GM12878 (cell line): ENCODE measurements at regions not wholly inside any gene's neighbourhood (a gene's known extent, or its start where the extent isn't known, plus 50 kb on each side); places are given as distances from the start of the nearest gene placed in this dataset.

Experiments
- ATAC-seq: fragments of 200-7000 bp; cut with Tn5 transposase; 3 replicates; pipeline ENCODE4 v1.9.1; 2020; ENCODE audit warnings: mild to moderate bottlenecking, moderate library complexity
- BruUV-seq: library from RNA; stranded (reverse); fragments of 400-500 nt; replicated peaks from 2 replicates; lab custom pipeline; 2021; lab: Mats Ljungman, UMichigan
- CTCF ChIA-PET: fragments of 300-600 bp; sonication (Branson Sonifier 250); formaldehyde crosslinking; extraction: SDS; loops from one replicate; lab custom pipeline; 2021; ENCODE audit warnings: inconsistent platforms; lab: Yijun Ruan, JAX
- POLR2A ChIA-PET: fragments of 350-600 bp; formaldehyde crosslinking; extraction: SDS; loops from one replicate; lab custom pipeline; 2021; ENCODE audit warnings: inconsistent platforms; lab: Charles Lee
- RAD21 ChIA-PET: fragments of 300-600 bp; sonication (Branson Sonifier 250); formaldehyde crosslinking; loops from one replicate; lab custom pipeline; 2023; ENCODE audit warnings: antibody characterized with exemption; ENCODE audit not compliant: unreplicated experiment; lab: Charles Lee
- SMC1A ChIA-PET: fragments of 300-600 bp; sonication (Branson Sonifier 250); formaldehyde crosslinking; loops from one replicate; lab custom pipeline; 2023; ENCODE audit not compliant: unreplicated experiment, uncharacterized antibody; lab: Charles Lee
- DNase-seq: peaks from one replicate; pipeline ENCODE4 v3.0.0-alpha.2; 2011; ENCODE audit warnings: low read depth, low spot score
- FAIRE-seq: peaks from 3 replicates; lab custom pipeline; 2011; peaks lifted over from hg19 to GRCh38; lab: Jason Lieb, UNC
- H2AFZ ChIP-seq: 2 replicates; pipeline ENCODE4 v1.6.0; 2011; ENCODE audit warnings: low read depth, low read length, control low read depth; ENCODE audit not compliant: control insufficient read depth
- H3K27ac ChIP-seq: 2 replicates; pipeline ENCODE4 v1.5.1; 2011; ENCODE audit warnings: control low read depth; ENCODE audit not compliant: control insufficient read depth, insufficient read depth
- H3K27me3 ChIP-seq, 2 experiments: replicated peaks in 1 of 2; 2 replicates each; pipeline versions ENCODE4 v1.6.0 to v1.6.1; 2011; ENCODE audit warnings: low read length in 1 of 2; ENCODE audit not compliant: control insufficient read depth in 2 of 2, insufficient read depth in 2 of 2
- H3K36me3 ChIP-seq, 2 experiments: 2 replicates each; pipeline ENCODE4 v1.5.1; 2011; ENCODE audit warnings: low read length in 1 of 2; ENCODE audit not compliant: control insufficient read depth in 2 of 2, insufficient read depth in 2 of 2
- H3K4me1 ChIP-seq: 2 replicates; pipeline ENCODE4 v1.6.1; 2011; ENCODE audit warnings: mild to moderate bottlenecking, low read length, moderate library complexity, mixed read lengths; ENCODE audit not compliant: control insufficient read depth, insufficient read depth
- H3K4me2 ChIP-seq: 2 replicates; pipeline ENCODE4 v1.6.0; 2011; ENCODE audit warnings: control low read depth; ENCODE audit not compliant: control insufficient read depth, insufficient read depth
- H3K4me3 ChIP-seq: fragments of 200-600 bp; sonication (generic); 2 replicates; pipeline ENCODE4 v1.5.1; 2016
- H3K79me2 ChIP-seq: 2 replicates; pipeline ENCODE4 v1.6.0; 2011; ENCODE audit warnings: low read length; ENCODE audit not compliant: control insufficient read depth, insufficient read depth
- H3K9ac ChIP-seq: 2 replicates; pipeline ENCODE4 v1.8.0; 2011; ENCODE audit warnings: low read length, control low read depth, mixed read lengths; ENCODE audit not compliant: control insufficient read depth, insufficient read depth
- H3K9me3 ChIP-seq: replicated peaks from 3 replicates; pipeline ENCODE4 v1.5.1; 2011; ENCODE audit warnings: mild to moderate bottlenecking, low read length; ENCODE audit not compliant: control insufficient read depth, insufficient read depth
- H4K20me1 ChIP-seq: 2 replicates; pipeline ENCODE4 v1.6.0; 2011; ENCODE audit not compliant: control insufficient read depth, insufficient read depth
- BHLHE40 ChIP-seq, 2 experiments: fragments of 450-650 bp in 1 of 2; IDR thresholded peaks; 2 replicates each; pipeline ENCODE4 v1.6.1; 2011 to 2017; ENCODE audit warnings: low read depth in 2 of 2, borderline replicate concordance in 1 of 2, improper control_type of control experiment in 1 of 2, low read length in 1 of 2, mild to moderate bottlenecking in 1 of 2
- BMI1 ChIP-seq: fragments of 450-650 bp; IDR thresholded peaks from 2 replicates; pipeline ENCODE4 v1.6.1; 2016; ENCODE audit warnings: mild to moderate bottlenecking, moderate library complexity, borderline replicate concordance
- CHD4 ChIP-seq: fragments of 200-600 bp; sonication (generic); IDR thresholded peaks from 2 replicates; pipeline ENCODE4 v1.6.1; 2016; ENCODE audit warnings: mild to moderate bottlenecking
- EED ChIP-seq: sonication (generic); IDR thresholded peaks from 2 replicates; pipeline ENCODE4 v1.6.1; 2016; ENCODE audit warnings: antibody characterized with exemption, low read depth
- EGR1 ChIP-seq, 2 experiments: IDR thresholded peaks; 1 replicate in 1 of 2; 2 replicates in 1 of 2; pipeline ENCODE4 v1.6.1; 2011 to 2012; ENCODE audit warnings: low read depth in 2 of 2, low read length in 2 of 2, borderline replicate concordance in 1 of 2, mild to moderate bottlenecking in 1 of 2, moderate library complexity in 1 of 2
- FOXK2 ChIP-seq: fragments of 450-650 bp; IDR thresholded peaks from 2 replicates; pipeline ENCODE4 v1.6.1; 2017; ENCODE audit warnings: mild to moderate bottlenecking, moderate library complexity
- IRF3 ChIP-seq: fragments of 450-650 bp; IDR thresholded peaks from 2 replicates; pipeline ENCODE4 v1.6.1; 2014; ENCODE audit warnings: mild to moderate bottlenecking
- IRF4 ChIP-seq: IDR thresholded peaks from 2 replicates; pipeline ENCODE4 v1.6.1; 2011; ENCODE audit warnings: low read depth, low read length
- LARP7 ChIP-seq: fragments of 450-650 bp; IDR thresholded peaks from 2 replicates; pipeline ENCODE4 v1.6.1; 2017; ENCODE audit warnings: mild to moderate bottlenecking
- MAX ChIP-seq: IDR thresholded peaks from 2 replicates; pipeline ENCODE4 v1.6.1; 2012; ENCODE audit warnings: low read depth, low read length, improper control_type of control experiment
- MYB ChIP-seq: fragments of 150-350 bp; IDR thresholded peaks from 2 replicates; pipeline ENCODE4 v1.6.1; 2014; ENCODE audit warnings: mild to moderate bottlenecking, low read depth, low read length, borderline replicate concordance
- NFIC ChIP-seq: IDR thresholded peaks from 2 replicates; pipeline ENCODE4 v1.6.1; 2012; ENCODE audit warnings: low read depth, mild to moderate bottlenecking, inconsistent platforms, low read length, moderate library complexity
- POLR2A ChIP-seq: IDR thresholded peaks from 2 replicates; pipeline ENCODE4 v1.6.1; 2011; ENCODE audit warnings: low read depth, mild to moderate bottlenecking, low read length
- SP1 ChIP-seq: IDR thresholded peaks from one replicate; pipeline ENCODE4 v1.6.1; 2011; ENCODE audit warnings: low read depth, low read length
- STAT1 ChIP-seq: fragments of 450-650 bp; conservative IDR thresholded peaks from 2 replicates; pipeline ENCODE4 v1.6.1; 2014; ENCODE audit warnings: antibody characterized with exemption, mild to moderate bottlenecking
- TCF7 ChIP-seq: IDR thresholded peaks from 2 replicates; pipeline ENCODE4 v1.6.1; 2014; ENCODE audit warnings: antibody characterized with exemption, borderline replicate concordance
- WGBS: methylation state at CpG from one replicate; pipeline ENCODE4 v1.1.6; 2016; ENCODE audit warnings: low lambda C conversion rate; ENCODE audit not compliant: insufficient replicate concordance, insufficient coverage; ENCODE audit errors: missing lambda C conversion rate; 5-methylcytosine and 5-hydroxymethylcytosine counted together
- in situ Hi-C: fragments of 300-500 bp; cut with MboI; formaldehyde crosslinking; loops from 9 replicates; pipeline ENCODE4 v1.14.3; 2018; ENCODE audit warnings: mixed read lengths
- intact Hi-C: fragments of 100-400 bp; cut with micrococcal nuclease; formaldehyde crosslinking; loops from one replicate; pipeline ENCODE4 v1.14.2; 2022; ENCODE audit not compliant: unreplicated experiment
- TF ChIP-seq, protein P1 (sequence below): IDR thresholded peaks from 2 replicates; pipeline ENCODE4 v1.6.1; 2012; ENCODE audit warnings: low read length, inconsistent platforms
- TF ChIP-seq, protein P2 (sequence below): IDR thresholded peaks from 2 replicates; pipeline ENCODE4 v1.6.1; 2011; ENCODE audit warnings: low read depth, mild to moderate bottlenecking, low read length, moderate library complexity, borderline replicate concordance; ENCODE audit errors: extremely low read depth

DNA sequence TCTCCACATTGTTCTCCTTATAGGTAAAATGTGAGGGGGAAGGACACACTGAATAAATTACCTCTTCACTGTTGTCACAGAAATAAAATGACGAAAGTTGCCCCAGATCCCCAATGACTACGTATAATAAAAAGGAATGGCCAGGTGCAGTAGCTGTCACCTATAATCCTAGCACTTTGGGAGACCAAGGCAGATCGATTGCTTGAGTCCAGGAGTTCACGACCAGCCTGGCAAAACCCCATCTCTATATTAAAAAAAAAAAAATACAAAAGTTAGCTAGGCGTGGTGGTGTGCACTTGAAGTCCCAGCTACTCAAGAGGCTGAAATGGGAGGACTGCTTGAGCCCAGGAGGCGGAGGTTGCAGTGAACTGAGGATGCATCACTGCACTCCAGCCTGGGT, 82.2 kb upstream of the APC start (continued):
- TF ChIP-seq, protein P1, sequence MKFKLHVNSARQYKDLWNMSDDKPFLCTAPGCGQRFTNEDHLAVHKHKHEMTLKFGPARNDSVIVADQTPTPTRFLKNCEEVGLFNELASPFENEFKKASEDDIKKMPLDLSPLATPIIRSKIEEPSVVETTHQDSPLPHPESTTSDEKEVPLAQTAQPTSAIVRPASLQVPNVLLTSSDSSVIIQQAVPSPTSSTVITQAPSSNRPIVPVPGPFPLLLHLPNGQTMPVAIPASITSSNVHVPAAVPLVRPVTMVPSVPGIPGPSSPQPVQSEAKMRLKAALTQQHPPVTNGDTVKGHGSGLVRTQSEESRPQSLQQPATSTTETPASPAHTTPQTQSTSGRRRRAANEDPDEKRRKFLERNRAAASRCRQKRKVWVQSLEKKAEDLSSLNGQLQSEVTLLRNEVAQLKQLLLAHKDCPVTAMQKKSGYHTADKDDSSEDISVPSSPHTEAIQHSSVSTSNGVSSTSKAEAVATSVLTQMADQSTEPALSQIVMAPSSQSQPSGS, result no peak

DNA sequence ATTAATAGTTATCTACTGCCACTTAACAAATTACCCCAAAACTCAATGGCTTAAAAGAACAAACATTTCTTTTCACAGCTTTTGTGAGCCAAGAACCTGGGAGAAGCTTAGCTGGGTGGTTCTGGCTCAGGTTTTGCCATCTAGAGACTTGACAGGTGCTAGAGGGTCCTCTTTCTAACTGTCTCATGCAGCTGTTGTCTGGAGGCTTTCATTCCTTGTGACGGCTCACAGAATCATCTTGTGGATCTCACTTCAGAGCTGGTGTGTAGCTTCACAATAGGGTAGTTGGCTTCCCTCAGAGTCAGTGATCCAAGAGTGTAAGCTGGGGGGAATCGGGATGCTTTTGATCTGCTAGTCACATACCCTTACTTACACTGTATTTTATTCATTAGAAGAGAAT, 81.2 kb upstream of the APC start:
- Histone ChIP-seq H3K4me2 (no peak overlapping the region), H3K9ac (no peak overlapping the region), H3K36me3 (no peaks in the 10 kb centered on the region), H3K79me2 (no peaks in the 10 kb centered on the region), H3K9me3 (no peaks in the 10 kb centered on the region; the same call in 2 of the 3 replicates), H3K4me1 (no peaks in the 10 kb centered on the region), H3K27ac (no peak overlapping the region), H2AFZ (no peak overlapping the region), H4K20me1 (no peaks in the 10 kb centered on the region), H3K4me3 (no peak overlapping the region), H3K27me3 (peaks cover 0 to 1% of the 10 kb centered on the region in 2 experiments; a peak in 1 of 4 replicates)
- no TSS peak for BruUV-seq
- ChIA-PET SMC1A (interaction anchor here (0.7 to 1.1 kb wide), 2 partner anchors 16 to 24 kb away, joined by 3 to 4 read pairs; no protein-coding TSS in a partner anchor), POLR2A (no interaction called here), RAD21 (no interaction called here), CTCF (interaction anchor here (0.5 kb wide), 1 partner anchor 295 kb away, joined by 3 read pairs; no protein-coding TSS in a partner anchor)
- no peak for ATAC-seq
- no peak for FAIRE-seq
- WGBS, result 67% methylated on average over 2 of the region's 2 CpGs
- DNase-seq, result no peak
- in situ Hi-C loops (no loop called here), intact Hi-C loops (no loop called here)
- TF ChIP-seq EGR1 (IDR thresholded peaks at IDR 0.05; ENCODE audit: borderline replicate concordance in 1 of 2, low read depth in 2 of 2, low read length in 2 of 2) (no peak), POLR2A (no peak), IRF4 (no peak), EED (no peak), CHD4 (no peak), SP1 (no peak), BHLHE40 (IDR thresholded peaks at IDR 0.05; ENCODE audit: borderline replicate concordance in 1 of 2, low read depth in 2 of 2, low read length in 1 of 2) (no peak), LARP7 (no peak), IRF3 (no peak), MAX (no peak), TCF7 (no peak), NFIC (no peak), STAT1 (no peak), MYB (no peak), BMI1 (no peak), FOXK2 (no peak)
- TF ChIP-seq, protein P2, sequence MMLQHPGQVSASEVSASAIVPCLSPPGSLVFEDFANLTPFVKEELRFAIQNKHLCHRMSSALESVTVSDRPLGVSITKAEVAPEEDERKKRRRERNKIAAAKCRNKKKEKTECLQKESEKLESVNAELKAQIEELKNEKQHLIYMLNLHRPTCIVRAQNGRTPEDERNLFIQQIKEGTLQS, result no peak
